Vagina (tissue), 2 donors: ENCODE measurements at regions not wholly inside any gene's neighbourhood (a gene's known extent, or its start where the extent isn't known, plus 50 kb on each side); places are given as distances from the start of the nearest gene placed in this dataset.

Source experiments
- DNase-seq, 2 donors: peaks; one replicate each; pipeline ENCODE4 v3.0.0-alpha.2; 2017; ENCODE audit errors: extremely low spot score in 2 of 2
- H3K27ac ChIP-seq: fragments of 200-600 bp; sonication (generic); one replicate; pipeline ENCODE4 v1.5.1; 2019
- H3K27me3 ChIP-seq: fragments of 200-600 bp; sonication (generic); one replicate; pipeline ENCODE4 v1.5.1; 2019
- H3K36me3 ChIP-seq, 2 donors: fragments of 200-600 bp; sonication (generic); one replicate each; pipeline ENCODE4 v1.5.1; 2017 to 2019
- H3K4me1 ChIP-seq: fragments of 200-600 bp; sonication (generic); one replicate; pipeline ENCODE4 v1.5.1; 2019
- H3K4me3 ChIP-seq, 2 donors: fragments of 200-600 bp; sonication (generic); 1 replicate in 1 of 2; 2 replicates in 1 of 2; pipeline ENCODE4 v1.5.1; 2016 to 2019
- H3K9me3 ChIP-seq: fragments of 200-600 bp; sonication (generic); one replicate; pipeline ENCODE4 v1.5.1; 2019
- POLR2A ChIP-seq, 2 donors: fragments of 450-650 bp; IDR thresholded peaks; one replicate each; pipeline ENCODE4 v1.6.1; 2017; ENCODE audit warnings: antibody characterized with exemption in 2 of 2, mild to moderate bottlenecking in 2 of 2, moderate library complexity in 2 of 2
- POLR2AphosphoS5 ChIP-seq, 2 donors: sonication (generic); formaldehyde crosslinking; IDR thresholded peaks; one replicate each; pipeline ENCODE4 v1.9.0; 2017; ENCODE audit warnings: antibody characterized with exemption in 2 of 2, mild to moderate bottlenecking in 2 of 2, low read depth in 1 of 2; ENCODE audit not compliant: insufficient read depth in 1 of 2
- intact Hi-C: fragments of 100-400 bp; cut with DNase I; formaldehyde crosslinking; loops from one replicate; pipeline ENCODE4 v1.15.1; 2023
- TF ChIP-seq, protein P1 (sequence below), 3 experiments: fragments of 450-650 bp in 2 of 3; fragments of 200-600 bp in 1 of 3; sonication (generic) in 1 of 3; IDR thresholded peaks; one replicate each; pipeline ENCODE4 v1.5.1; 2017 to 2019; ENCODE audit warnings: antibody characterized with exemption in 3 of 3, mild to moderate bottlenecking in 2 of 3, moderate library complexity in 2 of 3

DNA sequence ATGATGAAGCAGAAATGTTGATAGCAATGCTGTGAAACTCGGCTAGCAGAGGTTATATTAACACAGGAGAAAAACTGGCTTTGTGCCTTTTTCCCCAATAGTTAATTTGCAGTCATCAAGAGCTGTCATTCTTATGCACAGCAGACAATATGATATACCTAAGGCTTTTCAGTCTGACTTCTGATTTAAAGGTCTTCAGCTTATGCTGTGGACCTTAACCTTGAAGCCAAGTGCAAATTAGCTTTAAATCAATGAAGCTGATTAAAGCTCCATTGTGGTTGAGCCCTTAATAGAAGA lies 171.6 kb upstream of the ID4 start:
- Histone ChIP-seq H3K4me3 (no peak overlapping the region), H3K36me3 (no peaks in the 10 kb centered on the region), H3K27me3 (no peaks in the 10 kb centered on the region), H3K9me3 (no peaks in the 10 kb centered on the region), H3K27ac (no peak overlapping the region), H3K4me1 (peaks cover 43% of the 10 kb centered on the region)
- TF ChIP-seq POLR2AphosphoS5 (IDR thresholded peaks at IDR 0.05; ENCODE audit: insufficient read depth in 1 of 2, low read depth in 1 of 2) (no peak), POLR2A (IDR thresholded peaks at IDR 0.05) (no peak)
- TF ChIP-seq, protein P1, sequence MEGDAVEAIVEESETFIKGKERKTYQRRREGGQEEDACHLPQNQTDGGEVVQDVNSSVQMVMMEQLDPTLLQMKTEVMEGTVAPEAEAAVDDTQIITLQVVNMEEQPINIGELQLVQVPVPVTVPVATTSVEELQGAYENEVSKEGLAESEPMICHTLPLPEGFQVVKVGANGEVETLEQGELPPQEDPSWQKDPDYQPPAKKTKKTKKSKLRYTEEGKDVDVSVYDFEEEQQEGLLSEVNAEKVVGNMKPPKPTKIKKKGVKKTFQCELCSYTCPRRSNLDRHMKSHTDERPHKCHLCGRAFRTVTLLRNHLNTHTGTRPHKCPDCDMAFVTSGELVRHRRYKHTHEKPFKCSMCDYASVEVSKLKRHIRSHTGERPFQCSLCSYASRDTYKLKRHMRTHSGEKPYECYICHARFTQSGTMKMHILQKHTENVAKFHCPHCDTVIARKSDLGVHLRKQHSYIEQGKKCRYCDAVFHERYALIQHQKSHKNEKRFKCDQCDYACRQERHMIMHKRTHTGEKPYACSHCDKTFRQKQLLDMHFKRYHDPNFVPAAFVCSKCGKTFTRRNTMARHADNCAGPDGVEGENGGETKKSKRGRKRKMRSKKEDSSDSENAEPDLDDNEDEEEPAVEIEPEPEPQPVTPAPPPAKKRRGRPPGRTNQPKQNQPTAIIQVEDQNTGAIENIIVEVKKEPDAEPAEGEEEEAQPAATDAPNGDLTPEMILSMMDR (IDR thresholded peaks at IDR 0.05), result no peak
- intact Hi-C loops, result no loop called here
- no peak for DNase-seq

DNA sequence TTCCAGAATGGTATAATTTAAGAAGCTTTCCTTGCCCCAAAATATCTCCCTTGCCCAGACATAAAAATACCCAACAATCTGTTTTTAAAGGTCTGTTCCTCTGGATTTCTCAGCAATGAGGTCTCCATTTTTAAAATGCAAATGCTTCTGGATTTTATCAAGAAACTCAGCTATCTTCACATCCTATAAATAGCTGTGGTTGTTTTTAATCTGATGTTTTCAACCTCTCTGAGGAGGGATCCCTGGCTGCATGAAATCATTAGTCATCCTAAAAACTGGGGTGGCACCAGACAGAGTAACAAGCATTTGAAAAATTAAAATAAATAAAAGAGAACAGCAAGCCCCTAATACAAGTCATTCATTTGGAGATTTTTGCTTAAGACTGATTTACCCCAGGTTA lies 168.5 kb upstream of the ID4 start:
- no peaks in the 10 kb centered on the region for H3K9me3 ChIP-seq
- no peak for TF ChIP-seq POLR2AphosphoS5 (IDR thresholded peaks at IDR 0.05; ENCODE audit: insufficient read depth in 1 of 2, low read depth in 1 of 2)
- TF ChIP-seq, protein P1 (IDR thresholded peaks at IDR 0.05), result no peak
- no peak for TF ChIP-seq POLR2A (IDR thresholded peaks at IDR 0.05)
- H3K4me1 ChIP-seq, result peaks cover 27% of the 10 kb centered on the region
- no peaks in the 10 kb centered on the region for H3K27me3 ChIP-seq
- intact Hi-C loops, result no loop called here
- no peak for DNase-seq
- H3K27ac ChIP-seq, result peak overlapping the region; percentile 63
- H3K36me3 ChIP-seq, result no peaks in the 10 kb centered on the region
- H3K4me3 ChIP-seq, result no peak overlapping the region

DNA sequence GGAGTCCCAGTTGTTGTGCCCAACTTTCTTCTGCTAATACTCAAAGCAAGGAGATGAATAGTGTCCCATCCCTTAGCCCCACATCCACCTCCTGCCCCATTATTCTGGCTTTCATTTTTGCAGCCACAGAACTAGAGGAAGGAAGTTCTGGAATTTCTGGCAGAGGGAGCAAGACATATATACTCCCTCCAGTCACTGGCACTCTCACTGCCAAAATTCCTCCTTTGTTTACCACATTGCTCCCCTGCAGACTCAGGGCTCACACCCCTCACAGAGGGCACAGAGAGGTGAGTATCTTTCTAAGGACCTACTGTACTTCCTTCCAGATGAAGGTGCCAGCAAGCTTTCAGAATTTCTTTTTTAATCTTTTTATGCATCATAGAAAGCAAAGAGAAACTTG lies 168.0 kb upstream of the ID4 start:
- H3K27ac ChIP-seq, result peak overlapping the region; percentile 32
- no peaks in the 10 kb centered on the region for H3K27me3 ChIP-seq
- no peaks in the 10 kb centered on the region for H3K9me3 ChIP-seq
- H3K4me1 ChIP-seq, result peaks cover 27% of the 10 kb centered on the region
- H3K4me3 ChIP-seq, result no peak overlapping the region
- TF ChIP-seq, protein P1 (IDR thresholded peaks at IDR 0.05), result no peak
- TF ChIP-seq POLR2AphosphoS5 (IDR thresholded peaks at IDR 0.05; ENCODE audit: insufficient read depth in 1 of 2, low read depth in 1 of 2), result no peak
- TF ChIP-seq POLR2A (IDR thresholded peaks at IDR 0.05), result no peak
- no peak for DNase-seq
- intact Hi-C loops, result no loop called here
- H3K36me3 ChIP-seq, result no peaks in the 10 kb centered on the region

DNA sequence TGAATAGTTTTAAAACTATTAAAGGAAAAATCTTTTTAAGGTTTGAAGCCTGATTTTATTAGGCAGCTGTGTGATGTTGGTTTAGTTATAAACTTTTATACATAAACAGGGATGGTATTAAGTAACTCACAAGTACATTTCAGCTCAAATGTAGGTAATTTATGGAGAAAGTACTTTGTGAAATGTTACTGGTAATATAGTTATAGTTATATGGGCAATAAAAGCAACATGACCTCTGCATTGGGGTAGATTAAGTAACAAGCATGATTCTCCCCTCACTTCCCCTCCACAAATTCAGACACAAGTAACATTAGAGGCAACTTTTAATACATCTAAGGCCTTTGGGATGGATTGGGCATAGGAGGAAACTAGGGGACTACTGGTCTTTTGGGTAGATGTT lies 154.3 kb upstream of the ID4 start:
- intact Hi-C loops, result no loop called here
- H3K27me3 ChIP-seq, result no peaks in the 10 kb centered on the region
- no peak for DNase-seq
- no peaks in the 10 kb centered on the region for H3K4me1 ChIP-seq
- no peak overlapping the region for H3K4me3 ChIP-seq
- no peaks in the 10 kb centered on the region for H3K9me3 ChIP-seq
- TF ChIP-seq, protein P1 (IDR thresholded peaks at IDR 0.05), result no peak
- TF ChIP-seq POLR2A (IDR thresholded peaks at IDR 0.05) (no peak), POLR2AphosphoS5 (IDR thresholded peaks at IDR 0.05; ENCODE audit: insufficient read depth in 1 of 2, low read depth in 1 of 2) (no peak)
- H3K36me3 ChIP-seq, result no peaks in the 10 kb centered on the region
- no peak overlapping the region for H3K27ac ChIP-seq

DNA sequence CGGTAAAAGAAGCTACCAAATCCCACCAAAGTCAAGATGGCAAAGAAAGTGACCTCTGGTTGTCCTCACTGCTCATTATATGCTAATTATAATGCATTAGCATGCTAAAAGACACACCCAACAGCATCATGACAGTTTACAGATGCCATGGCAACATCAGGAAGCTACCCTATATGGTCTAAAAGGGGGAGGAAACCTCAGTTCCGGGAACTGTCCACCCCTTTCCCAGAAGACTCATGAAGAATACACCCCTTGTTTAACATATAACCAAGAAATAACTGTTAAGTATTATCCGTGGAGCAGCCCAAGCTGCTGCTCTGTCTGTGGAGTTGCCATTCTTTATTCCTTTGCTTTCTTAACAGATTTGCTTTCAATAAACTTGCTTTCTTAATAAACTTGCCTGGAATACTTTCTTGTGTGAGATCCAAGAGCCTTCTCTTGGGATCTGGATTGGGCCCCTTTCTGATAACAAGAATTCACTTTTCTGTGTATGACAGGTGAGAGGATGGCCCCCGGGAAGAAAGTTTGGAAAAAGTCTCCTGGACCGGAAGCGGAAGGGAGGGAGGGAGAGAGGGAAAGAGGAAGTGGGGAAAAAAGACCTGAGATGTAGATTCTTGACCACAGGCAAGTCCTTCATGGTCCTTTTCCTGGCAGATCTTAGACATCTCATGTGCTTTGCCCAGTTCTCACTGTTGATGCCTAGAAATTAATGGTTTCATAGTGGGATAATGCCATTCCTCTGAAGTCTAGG lies 146.7 kb upstream of the ID4 start:
- Histone ChIP-seq H3K4me1 (peaks cover 14% of the 10 kb centered on the region), H3K4me3 (no peak overlapping the region), H3K9me3 (no peaks in the 10 kb centered on the region), H3K27ac (no peak overlapping the region), H3K36me3 (no peaks in the 10 kb centered on the region), H3K27me3 (no peaks in the 10 kb centered on the region)
- DNase-seq, result no peak
- intact Hi-C loops, result loop anchor here (10.0 kb wide), 1 partner anchor 364 kb away; no protein-coding TSS in a partner anchor
- TF ChIP-seq POLR2AphosphoS5 (IDR thresholded peaks at IDR 0.05; ENCODE audit: insufficient read depth in 1 of 2, low read depth in 1 of 2) (no peak), POLR2A (IDR thresholded peaks at IDR 0.05) (no peak)
